ENCODE measurements at regions not wholly inside any gene's neighbourhood (a gene's known extent, or its start where the extent isn't known, plus 50 kb on each side); places are given as distances from the start of the nearest gene placed in this dataset.
"Not testable (repeated sequence)": the region's sequence is repeated elsewhere in the genome, so short reads cannot be mapped to it uniquely, and the experiment has no call there.

DNA sequence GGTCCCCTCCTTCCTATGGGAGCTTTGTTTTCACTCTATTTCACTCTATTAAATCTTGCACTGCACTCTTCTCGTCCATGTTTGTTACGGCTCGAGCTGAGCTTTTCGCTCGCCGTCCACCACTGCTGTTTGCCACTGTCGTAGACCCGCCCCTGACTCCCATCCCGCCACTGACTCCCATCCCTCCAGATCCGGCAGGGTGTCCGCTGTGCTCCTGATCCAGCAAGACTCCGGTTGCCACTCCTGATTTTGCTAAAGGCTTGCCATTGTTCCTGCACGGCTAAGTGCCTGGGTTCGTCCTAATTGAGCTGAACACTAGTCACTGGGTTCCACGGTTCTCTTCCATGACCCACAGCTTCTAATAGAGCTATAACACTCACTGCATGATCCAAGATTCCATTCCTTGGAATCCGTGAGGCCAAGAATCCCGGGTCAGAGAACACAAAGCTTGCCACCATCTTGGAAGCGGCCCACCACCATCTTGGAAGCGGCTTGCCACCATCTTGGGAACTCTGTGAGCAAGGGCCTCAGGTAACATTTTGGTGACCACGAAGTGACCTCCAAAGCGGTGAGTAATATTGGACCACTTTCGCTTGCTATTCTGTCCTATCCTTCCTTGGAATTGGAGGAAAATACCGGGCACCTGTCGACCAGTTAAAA, 2025.4 kb downstream of the OLFM4 start:
- not testable (repeated sequence) for DNase-seq (ENCODE audit: low spot score)

- DNase-seq (ENCODE audit: low spot score) = not testable (repeated sequence)
Observed at GRCh38 chr13:55055666-55056065, 2027.1 kb downstream of the OLFM4 start.

DNA sequence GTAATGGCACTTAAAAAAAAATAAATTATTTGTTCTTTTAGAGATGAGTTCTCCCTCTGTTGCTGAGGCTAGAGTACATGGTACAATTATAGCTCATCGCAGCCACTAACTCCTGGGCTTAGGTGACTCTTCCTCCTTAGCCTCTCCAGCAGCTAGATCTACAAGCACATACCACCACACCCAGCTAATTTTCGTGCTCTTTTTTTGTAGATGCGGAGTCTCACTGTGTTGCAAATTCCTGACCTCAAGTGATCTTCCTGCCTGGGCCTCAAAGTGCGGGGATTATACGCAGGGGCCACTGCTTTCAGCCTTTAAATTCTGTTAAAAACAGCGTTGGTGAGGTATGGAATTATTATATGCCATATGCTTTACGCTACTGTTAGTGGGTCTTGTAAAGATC, 2034.0 kb downstream of the OLFM4 start:
- no peak for DNase-seq (ENCODE audit: low spot score)

GRCh38 chr13:55067946-55068345, 2039.3 kb downstream of the OLFM4 start:
- no peak for DNase-seq (ENCODE audit: low spot score)

GRCh38 chr13:55069746-55070145, 2041.1 kb downstream of the OLFM4 start:
- no peak for DNase-seq (ENCODE audit: low spot score)

DNA sequence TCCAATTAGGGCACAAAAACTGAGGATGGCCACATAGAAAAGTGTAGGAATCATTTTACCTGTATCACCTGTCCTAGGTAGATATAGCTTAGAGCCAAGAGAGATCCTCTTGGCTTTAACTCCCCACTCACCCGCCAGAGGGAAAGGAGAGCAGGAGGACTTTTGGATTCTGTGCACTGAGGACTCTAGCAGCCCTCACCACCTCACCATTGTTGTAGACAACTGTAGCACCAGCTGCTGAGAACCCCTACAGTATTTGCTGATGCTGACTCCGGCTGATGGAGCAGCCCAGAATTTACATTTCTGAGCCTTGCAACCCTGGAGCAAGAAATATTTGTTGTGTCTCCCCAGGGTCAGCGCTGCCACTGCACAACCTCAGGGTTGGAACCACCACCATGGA, 2044.4 kb downstream of the OLFM4 start:
- DNase-seq (ENCODE audit: low spot score) = no peak

DNA sequence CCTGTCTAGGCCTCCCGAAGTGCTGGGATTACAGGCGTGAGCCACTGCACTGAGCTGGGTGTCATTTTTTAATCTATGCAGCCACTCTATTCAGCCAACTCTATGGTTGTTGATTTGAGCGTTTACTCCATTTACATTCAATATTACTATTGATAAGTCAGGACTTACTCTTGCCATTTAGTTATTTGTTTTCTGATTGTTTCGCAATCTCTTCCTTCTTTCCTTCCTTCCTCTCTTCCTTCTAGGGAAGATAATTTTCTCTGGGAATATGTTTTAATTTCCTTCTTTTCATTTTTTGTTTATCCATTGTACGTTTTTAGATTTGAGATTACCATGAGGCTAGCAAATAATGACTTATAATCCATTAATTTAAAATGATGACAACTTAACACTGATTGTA, 2056.0 kb downstream of the OLFM4 start:
- DNase-seq (ENCODE audit: low spot score) = no peak

- no peak for DNase-seq (ENCODE audit: low spot score)
Observed at GRCh38 chr13:55087085-55087484, 2053.6 kb upstream of the PRR20A start.

- DNase-seq (ENCODE audit: low spot score) = no peak
Observed at GRCh38 chr13:55090612-55091011, 2050.1 kb upstream of the PRR20A start.

DNA sequence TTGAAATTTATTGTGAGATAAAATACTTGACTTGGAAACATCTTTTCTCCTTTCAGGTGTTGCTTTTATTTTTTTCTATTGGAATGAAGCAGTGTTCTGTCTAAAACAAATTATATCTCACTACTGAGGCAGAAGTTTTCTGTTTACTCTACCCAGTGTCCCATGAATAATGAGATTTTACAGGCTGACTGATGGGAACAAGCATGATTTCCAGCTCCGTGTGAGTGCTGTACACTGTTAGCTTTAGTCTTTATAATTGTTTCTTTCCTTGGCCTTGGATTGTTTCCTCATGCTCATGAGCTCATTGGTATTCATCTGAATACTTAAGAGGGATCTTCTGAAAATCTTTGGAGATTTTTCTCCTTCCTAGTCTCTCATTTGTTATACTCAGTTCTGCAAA, 2049.5 kb upstream of the PRR20A start:
- no peak for DNase-seq (ENCODE audit: low spot score)

DNA sequence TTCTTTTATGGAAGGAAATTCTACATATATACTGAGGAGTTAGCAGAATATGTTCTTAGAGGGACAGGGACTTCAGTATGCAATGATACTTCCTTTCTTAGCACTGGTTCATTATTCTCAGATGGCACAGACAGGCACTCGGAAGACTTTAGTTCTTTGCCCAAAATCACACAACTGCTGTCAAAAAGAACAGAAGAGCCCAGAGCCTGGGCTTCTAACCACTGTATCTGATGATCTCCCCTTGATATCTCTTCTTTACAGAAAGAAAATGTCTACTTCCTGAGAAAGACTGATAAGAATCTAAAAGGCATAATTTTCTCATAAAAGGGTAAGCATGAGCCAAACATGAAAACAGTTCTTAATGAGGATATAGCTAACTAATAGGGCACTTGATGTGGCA, 2034.2 kb upstream of the PRR20A start:
- DNase-seq (ENCODE audit: low spot score) = no peak

DNA sequence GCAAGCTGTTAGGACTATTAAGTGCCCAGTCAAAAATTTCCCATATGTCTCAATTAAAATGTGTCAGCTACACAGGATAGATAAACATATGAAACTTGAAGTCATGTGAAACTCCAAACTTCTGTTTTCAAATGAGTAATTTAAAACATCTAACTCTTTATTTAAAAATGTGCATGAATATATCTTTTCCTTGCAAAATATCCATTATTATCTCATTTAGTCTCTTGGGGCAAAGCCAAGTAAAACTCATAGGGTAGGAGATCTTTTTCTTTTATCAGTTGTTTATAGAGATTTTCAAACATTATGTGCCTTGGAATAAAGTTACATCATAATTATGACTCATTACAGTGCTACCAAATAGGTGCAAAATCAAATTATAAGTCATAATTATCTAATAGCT, 2020.1 kb upstream of the PRR20A start:
- no peak for DNase-seq (ENCODE audit: low spot score)

DNA sequence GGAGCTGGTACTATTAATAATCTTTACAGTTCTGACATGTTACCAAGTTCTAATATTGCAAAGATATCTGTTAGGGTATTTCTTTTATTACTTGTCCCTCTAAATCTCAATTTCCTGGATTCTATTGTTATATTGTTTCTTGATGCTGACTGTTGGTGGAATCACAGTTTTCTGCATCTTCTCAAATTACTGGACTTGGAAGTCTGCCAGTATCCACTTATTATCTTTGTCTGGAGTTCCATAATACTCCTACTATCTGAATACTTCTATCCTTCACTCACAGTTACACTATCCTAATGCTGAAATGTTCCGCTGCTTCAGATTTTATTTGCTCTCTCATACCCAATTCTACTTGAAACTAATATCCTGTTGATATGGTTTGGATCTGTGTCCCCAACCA, 1985.7 kb upstream of the PRR20A start:
- DNase-seq (ENCODE audit: low spot score) = no peak

GRCh38 chr13:55159765-55160164, 1981.0 kb upstream of the PRR20A start:
- DNase-seq (ENCODE audit: low spot score) = no peak

- DNase-seq (ENCODE audit: low spot score) = peak; percentile 66
Observed at GRCh38 chr13:55160867-55161266, 1979.9 kb upstream of the PRR20A start.

DNA sequence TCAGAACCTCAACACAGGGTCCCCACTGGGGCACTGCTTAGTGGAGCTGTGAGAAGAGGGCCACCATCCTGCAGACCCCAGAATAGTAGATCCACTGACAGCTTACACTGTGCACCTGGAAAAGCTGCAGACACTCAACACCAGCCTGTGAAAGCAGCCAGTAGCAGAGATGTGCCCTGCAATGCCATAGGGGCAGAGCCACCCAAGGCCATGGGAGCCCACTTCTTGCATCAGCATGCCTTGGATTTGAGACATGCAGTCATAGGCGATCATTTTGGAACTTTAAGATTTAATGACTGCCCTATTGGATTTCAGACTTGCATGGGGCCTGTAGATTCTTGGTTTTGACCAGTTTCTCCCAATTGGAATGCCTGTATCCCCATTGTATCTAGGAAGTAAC, 1962.1 kb upstream of the PRR20A start:
- not testable (repeated sequence) for DNase-seq (ENCODE audit: low spot score)

GRCh38 chr13:55190996-55191395, 1949.7 kb upstream of the PRR20A start:
- DNase-seq (ENCODE audit: low spot score) = no peak

GRCh38 chr13:55199134-55199533, 1941.6 kb upstream of the PRR20A start:
- no peak for DNase-seq (ENCODE audit: low spot score)

DNA sequence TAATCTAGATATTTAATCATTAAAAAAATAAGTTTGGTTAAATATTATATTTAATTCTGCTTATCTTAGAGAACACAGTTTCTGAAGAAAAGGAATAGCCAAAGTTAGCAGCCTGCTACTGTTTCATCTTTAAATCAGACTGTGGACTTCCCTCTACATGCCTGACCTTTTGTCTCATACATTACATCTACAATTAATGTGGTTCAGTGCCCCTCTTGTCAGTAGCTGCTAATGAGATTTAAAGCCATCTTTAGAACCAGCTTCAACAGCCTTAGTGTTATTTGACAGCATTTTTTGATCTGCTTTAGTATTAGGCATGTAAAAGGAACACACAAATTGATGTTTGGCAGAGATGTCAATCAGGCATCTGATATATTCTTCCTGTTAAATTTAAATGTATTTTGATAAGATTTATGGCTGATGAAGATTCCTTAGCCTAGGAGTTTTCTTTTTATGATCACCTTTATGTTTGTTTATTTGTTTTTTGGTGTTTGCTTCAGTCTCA, 1925.8 kb upstream of the PRR20A start:
- DNase-seq (ENCODE audit: low spot score) = no peak

GRCh38 chr13:55219538-55219937, 1921.2 kb upstream of the PRR20A start:
- no peak for DNase-seq (ENCODE audit: low spot score)

DNA sequence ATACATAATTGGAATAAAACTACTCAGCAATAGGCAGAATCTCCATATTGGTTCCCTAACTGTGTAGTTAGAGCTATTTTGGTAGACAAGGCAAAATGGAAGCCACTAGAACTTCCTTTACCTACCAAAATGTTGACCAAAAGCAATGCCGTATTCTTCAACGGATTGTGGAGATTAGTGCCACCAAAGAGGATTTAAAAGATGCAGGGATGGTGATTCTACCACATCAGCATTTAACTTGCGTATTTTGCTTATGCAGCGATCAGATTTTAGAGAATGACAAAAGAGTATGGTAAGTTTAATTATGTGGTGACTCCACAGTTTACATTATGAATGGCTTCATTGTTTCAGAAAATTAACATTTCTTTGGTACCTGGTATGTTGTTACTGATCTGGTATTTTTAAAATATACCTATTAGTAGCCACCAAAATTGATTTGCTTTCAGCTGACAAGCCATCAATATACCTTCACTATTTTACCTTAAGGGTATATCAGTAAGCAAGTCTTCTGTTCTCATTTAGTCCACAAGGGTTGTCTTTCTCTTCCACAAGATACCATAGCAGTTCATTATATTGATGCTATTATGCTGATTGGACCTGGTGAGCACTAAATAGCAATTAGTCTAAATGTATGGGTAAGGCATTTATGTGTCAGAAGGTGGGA, 1910.7 kb upstream of the PRR20A start:
- DNase-seq (ENCODE audit: low spot score) = no peak

GRCh38 chr13:55230570-55230908, 1910.2 kb upstream of the PRR20A start:
- DNase-seq (ENCODE audit: low spot score) = no peak

DNA sequence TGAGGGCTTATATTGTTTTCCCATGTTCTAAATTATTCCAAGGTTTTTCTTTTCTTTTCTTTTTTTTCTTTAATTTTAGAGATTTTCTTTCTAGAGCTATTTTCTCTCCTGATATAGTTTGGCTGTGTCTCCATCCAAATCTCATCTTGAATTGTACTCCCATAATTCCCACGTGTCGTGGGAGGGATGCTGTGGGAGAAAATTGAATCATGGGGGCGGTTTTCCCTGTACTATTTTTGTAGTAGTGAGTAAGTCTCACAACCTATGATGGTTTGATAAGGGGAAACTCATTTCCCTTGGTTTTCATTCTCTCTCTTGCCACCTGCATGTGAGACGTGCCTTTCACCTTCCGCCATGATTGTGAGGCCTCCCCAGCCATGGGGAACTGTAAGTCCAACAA, 1906.4 kb upstream of the PRR20A start:
- no peak for DNase-seq (ENCODE audit: low spot score)

All from cerebellar cortex (tissue), 1 donor.